ENCODE measurements at regions not wholly inside any gene's neighbourhood (a gene's known extent, or its start where the extent isn't known, plus 50 kb on each side); places are given as distances from the start of the nearest gene placed in this dataset.

- DNase-seq, result no peak
Measured at GRCh38 chr11:70486731-70487130, 88.4 kb downstream of the CTTN start.

GRCh38 chr11:70487160-70487559 is 88.8 kb downstream of the CTTN start:
- no peak for DNase-seq

DNA sequence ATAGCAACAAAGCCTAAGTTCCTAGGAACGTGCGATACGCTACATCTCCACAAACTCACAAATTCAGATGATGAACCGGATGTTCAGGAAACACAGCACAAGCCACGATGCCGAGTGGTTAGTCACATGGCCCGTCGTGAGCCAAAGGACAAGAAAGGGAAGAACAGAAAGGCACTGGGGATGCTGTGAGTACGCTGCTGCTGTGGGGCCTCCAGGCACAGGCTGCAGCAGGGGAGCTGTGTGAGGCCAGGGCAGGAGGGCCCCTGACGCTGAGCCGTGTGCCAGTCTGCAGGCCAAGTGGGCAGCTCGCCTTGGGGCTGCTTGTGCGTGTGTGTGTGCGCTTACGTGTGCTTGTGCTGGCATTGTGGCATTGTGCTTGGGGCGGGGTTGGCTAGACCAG is 89.4 kb downstream of the CTTN start:
- DNase-seq, result no peak

DNA sequence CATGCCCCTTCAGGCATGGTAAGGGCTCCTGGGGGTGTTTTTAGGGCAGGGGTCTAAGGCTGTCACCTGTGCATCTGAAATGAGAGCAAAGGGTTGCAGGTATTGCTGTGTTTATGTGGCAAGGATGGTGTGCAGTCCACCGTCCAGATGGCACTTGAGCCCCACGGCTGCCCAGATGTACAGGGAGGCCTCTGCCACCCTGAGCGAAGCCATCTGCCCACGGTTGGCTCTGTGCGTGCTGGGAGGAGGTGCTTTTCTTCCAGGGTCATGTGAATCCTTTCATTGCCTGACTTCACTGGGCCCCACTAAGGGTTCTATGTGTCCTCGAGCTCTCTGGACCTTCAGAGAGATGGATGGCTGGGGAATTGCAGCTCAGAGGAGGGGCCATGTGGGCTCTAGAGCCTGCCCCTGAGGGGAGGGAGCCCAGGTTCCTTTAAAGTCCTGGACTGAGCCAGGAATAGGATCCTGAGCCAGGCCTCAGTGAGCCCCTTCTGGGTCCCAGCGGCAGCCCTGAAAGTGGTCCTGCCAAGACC is 89.9 kb downstream of the CTTN start:
- DNase-seq, result no peak

GRCh38 chr11:70489276-70489675 is 90.9 kb downstream of the CTTN start:
- DNase-seq, result no peak

- no peak for DNase-seq
Measured at GRCh38 chr11:70490208-70490607, 91.9 kb downstream of the CTTN start.

DNA sequence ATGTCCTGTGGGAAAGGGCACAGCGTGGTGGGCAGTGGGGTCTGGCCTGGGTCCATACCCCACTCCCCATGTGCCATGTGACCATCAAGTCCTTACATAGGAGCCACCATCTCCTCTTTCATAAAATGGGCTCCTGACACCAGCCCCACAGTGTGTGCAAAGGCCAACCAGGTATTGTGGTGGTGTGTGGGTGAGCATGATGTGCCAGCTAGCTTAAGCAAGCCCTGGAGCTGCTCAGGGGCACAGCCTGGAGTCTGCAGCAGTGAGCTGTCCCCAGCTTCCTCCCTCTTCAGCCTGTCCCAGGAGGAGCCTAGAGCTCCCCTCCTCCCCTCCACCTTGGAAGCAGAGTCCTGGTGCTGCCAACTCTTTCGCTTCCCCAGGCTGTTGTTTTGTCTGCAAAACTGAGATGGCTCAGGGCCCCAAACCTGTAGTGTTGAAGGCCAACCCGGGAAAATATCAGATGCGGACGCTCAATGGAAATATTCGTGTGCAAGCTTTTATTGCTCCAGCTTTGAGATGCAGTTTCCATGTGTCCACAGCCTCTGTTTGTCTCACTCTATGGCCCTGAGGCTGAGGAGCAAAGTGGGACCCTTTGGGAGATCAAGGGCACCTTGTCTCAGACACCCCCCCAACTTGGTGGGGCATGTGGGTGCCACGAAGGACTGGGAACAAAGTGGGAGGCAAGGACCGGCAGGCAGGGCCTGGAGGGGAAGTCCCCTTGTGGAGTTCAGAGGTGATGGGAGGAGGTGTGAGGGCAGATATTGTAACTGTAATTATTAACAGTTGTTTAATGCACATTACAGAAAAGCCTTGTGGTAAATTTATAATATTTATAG is 92.6 kb downstream of the CTTN start:
- no peak for DNase-seq

- no peak for DNase-seq
Measured at GRCh38 chr11:70491696-70492472, 93.6 kb downstream of the CTTN start.

GRCh38 chr11:70493089-70493474 is 94.8 kb downstream of the CTTN start:
- no peak for DNase-seq

DNA sequence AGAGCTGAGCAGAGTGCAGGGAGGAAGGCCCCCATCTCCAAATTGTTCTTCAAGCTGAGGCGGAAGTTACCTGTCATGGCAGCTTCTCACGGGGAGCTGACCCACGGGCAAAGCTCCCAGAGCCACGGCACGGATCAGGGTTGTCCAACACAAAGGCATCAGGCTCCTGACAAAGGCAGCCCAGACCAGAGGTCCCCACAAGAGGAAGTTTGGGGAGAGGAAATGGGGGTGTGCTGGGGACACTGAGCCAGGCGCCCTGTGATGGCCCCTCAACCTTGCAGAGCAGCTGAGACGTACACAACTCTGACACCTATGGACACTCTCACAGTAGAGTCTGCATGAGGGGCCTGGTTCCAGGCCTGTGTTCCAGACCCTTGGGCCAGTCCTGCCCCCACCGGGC is 95.6 kb downstream of the CTTN start:
- DNase-seq, result no peak

DNA sequence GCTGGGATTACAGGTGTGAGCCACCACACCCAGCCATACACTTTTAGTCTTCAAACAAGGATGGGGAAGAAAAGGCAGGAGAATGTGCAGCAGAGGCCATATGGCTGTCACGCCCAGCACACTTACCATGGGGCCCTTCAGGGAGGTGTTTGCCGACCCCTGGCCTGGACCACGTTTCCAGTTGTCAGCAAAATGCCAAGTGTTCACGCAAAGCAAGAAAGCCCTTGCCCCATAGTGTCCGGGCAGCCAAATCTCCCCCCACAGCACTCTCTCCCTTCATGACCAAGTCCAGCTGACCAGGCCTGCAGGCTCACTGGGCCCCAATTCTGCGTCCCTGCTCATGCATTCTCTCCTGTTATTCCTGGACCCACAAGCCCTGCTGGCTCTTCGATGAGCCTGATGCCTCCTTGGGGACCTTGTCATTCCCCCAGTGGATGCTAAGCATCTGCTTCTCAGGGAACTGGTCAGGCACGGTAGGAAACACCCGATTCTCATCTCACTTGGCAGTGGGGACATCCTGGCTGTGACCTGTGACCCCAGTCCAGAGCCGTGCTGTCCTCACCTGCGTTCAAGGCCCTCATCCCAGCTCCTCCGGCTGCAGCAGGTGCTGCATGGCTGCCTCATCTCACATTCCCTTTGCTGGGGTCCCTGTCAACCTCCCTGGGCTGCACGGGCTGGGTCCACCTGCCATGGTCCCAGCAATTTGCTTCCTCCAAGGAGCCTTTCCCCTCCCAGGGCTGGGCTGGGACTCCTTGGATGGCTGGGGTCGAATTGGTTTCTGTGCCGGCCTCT is 96.4 kb downstream of the CTTN start:
- no peak for DNase-seq

DNA sequence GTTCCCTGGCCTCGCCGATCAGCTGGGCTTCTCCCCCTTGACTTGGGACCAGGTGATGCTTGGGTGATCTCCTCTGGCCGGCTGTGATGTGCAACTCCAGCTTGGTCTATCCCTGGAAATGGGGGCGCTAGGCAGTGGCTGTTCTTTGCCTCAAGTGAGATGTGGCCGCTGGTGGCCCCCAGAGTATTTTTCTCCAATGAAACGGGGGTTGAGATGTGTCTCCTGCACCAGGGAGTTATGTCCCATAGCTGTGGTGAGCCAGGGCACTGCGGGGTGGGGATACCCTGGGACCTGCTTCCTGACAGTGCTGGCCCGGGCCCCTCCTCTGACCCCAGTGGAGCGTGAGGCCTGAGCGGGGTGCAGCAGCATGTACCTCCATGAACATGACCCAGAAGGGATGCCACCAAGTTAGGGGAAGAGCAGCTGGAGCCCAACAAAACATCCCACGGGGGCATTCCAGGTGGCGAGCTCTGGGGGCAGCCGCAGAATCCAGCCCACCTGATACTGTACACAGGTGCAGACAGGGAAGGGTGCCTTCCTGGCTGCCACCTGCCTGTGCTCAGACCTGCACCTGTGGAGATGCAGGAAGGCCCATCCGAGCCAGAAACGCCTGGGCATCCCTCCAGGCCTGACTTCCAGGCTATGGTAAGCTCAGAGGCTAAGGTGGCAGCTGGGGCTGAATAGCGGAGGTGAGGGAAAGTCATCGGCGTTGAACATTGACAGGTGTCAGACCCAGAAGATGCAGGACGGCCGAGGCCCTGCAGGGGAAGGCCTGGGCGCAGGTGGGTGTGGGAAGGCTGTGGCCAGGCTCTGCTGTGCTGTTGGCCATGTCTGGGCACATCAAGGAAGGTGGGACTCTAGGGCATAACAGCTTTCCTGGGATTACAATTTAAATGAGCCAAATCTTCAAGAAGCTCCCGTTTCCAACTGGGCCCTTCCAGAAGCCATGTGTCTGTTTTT is 97.3 kb downstream of the CTTN start:
- no peak for DNase-seq

- DNase-seq, result no peak
Measured at GRCh38 chr11:70496591-70497535, 98.5 kb downstream of the CTTN start.

DNA sequence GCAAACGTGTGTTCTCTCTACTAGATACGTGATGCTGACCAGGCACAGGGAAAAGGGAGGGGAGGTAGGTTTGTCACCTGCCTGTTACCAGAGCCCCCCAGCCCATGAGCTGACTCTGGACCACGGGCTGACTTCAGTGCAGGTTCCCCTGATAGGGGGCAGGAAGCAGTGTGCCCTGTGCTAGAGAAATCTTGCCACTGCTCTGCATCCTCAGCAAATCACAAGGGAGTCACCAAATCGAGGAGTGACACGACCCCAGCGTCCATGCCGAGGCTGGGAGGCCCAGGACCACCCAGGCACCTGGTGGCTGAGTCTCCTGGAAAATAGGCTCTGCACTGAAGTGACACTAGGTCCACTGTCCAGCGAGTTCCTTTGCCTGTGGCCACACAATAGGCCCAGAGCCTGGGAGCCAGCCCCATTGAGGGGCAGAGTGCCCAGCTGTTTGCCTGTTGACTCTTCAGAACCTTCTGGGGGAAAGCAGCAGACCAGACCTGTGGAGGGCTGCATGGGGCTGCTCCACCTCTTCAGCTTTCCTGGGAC is 99.3 kb downstream of the CTTN start:
- no peak for DNase-seq

GRCh38 chr11:70498171-70498571 is 99.8 kb downstream of the CTTN start:
- DNase-seq, result peak; percentile 22 to 32

GRCh38 chr11:70498976-70499801 is 100.9 kb downstream of the CTTN start:
- no peak for DNase-seq

GRCh38 chr11:70500076-70500847 is 101.9 kb downstream of the CTTN start:
- no peak for DNase-seq
